NCI-H526 treated with DMSO at 0.1 percent for 48 hours (cell line): ENCODE measurements at regions not wholly inside any gene's neighbourhood (a gene's known extent, or its start where the extent isn't known, plus 50 kb on each side); places are given as distances from the start of the nearest gene placed in this dataset.

ENCODE experiments used
- DNase-seq: peaks from one replicate; lab custom pipeline; 2025; lab: John Stamatoyannopoulos, UW

DNA sequence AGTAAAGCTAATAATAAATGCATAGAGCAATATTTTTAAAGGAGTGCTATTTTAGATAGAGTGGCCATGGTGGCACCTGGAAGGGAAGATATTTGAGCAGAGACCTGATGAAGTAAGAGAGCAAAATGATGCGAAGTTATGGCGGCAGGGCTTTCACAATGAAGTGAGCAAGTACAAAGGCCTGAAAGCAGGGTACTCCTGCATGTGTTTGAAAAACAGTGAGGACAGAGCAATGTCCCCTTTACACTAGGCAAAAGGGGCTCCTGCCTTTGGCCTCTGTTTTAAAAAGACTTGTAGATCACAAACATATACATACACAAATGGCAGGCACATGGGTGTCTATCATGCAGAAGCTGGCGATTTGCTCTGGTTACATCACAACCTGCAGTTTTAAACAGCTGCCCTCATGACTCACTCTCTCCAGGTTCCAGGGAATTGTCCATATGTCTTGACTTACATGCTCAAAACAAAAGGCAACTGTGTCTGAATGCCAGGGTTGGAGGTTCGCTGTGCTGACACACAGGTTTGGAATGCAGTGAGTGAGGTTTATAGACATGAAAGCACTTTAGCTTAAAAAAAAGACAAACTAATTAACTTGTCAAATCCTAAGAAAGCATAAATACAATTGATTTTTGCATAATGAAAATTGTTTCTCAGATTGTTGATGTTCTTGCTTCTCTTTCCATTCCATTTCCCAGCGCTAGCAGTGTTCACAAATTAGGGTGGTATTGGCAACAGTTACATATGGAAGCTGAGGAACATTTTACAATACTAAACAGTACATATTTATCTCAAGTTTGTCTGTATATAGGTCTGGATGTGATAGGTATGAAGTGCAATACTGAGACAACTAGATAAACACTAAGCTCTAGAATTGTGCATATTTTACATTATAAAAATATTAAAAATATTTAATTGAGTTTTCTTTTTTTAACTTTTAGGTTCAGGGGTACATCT, 313.9 kb downstream of the BARHL2 start:
- DNase-seq = no peak

DNA sequence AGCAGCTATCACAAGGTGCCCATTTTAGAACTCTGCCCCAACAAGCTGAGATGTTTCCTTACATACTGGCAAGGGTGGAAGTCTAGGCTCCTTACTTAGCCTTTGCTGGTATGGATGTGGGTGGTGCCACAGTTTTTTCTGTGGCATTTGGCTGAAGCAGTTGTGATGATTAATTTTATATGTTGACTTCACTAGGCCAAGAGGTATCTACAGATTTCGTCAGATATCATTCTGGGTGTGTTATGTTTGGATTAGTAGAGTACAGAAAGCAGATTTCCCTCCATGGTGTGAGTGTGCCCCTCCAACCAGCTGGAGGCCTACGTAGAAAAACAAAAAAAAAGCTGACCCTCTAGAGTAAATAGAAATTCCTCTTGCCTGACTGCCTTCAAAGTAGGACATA, 317.0 kb downstream of the BARHL2 start:
- no peak for DNase-seq

DNA sequence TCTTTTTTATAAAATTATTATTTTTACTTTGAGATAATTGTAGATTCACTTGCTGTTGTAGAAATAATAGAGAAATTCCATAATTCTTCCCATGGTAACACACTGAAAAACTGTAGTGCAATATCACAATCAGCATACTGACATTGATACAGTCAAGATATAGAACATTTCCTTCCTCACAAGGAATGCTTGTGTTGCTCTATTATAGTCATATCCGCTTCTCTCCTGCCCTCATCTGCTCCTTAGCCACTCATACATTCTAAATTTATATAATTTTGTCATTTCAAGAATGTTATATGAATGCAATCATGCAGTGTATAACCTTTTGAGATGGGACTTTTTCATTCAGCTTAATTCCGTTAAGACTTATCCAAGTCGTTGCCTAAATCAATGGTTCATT, 320.2 kb downstream of the BARHL2 start:
- DNase-seq = no peak

DNA sequence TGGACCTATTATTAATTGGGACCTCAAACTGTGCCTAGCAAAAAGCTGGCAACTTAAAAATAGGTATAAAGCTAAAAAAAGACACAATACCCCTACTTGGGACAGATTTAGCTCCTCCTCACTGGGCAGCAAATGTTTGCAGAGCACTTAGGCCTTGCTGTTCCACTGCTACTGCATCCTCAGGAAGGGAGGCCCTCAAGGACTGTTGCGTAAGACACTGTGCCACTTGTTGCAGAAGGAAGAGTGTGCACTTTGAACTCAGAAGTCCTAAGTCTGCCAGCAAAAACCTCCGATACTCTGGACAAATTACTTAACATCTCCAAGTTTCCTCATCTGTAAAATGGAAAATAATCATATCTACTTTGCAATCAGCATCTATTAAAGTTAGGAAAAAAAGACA, 322.9 kb downstream of the BARHL2 start:
- no peak for DNase-seq

DNA sequence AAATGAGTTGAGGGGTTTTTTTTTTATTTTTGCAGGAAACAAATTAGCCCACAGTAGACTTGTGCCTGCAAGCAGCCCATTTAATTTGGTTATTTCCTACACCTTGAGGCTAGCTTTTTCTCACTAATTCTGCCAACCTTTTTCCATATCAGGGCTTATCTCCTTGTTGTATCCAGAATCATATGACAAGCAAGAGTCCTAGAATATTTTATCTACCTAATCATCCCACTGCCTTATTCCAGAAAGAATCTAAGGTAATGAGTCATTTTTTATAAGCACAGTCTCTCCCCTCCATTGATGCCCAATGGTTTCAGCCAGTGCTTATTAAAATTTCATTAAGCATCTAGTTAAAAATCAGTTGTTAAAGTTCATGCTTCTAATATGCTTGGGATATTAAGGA, 324.1 kb downstream of the BARHL2 start:
- no peak for DNase-seq

DNA sequence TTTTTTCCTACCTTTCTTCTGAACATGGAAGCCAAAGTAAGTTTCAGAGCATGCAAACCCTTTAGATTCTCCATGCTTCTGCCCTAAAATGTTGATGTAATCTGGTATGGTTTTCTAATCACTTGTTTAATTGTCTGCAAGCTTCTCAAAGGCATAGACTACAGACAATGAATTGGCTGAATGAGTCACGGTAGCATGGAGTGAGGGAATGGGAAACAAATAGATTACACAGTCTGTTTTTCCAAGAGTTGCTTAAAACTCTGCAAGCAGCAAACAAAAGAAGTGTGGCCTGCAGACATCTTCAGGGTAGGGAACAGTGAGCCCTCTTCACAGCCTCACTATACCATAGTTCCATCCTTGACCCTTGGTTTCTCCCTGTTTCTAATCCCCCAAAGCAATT, 326.0 kb downstream of the BARHL2 start:
- DNase-seq = no peak

DNA sequence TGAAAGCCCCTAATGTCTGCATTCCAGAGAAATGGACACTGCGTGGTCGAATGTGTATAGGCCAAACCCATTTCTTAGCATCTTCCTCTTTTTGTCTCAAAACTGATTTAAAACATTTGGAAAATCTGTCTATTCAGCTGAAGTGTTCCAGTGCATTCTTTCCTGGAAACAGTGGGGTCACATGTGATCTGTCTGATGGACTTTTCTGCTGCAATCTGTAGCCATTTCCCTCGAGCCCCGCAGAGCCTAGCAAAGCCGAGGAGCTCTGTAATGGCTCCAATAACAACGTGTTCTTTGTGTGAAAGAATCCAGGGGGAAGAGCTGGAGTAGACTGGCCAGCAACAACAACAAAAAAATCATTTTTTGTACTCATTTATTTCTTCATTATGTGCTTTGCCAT, 329.3 kb downstream of the BARHL2 start:
- DNase-seq = no peak

DNA sequence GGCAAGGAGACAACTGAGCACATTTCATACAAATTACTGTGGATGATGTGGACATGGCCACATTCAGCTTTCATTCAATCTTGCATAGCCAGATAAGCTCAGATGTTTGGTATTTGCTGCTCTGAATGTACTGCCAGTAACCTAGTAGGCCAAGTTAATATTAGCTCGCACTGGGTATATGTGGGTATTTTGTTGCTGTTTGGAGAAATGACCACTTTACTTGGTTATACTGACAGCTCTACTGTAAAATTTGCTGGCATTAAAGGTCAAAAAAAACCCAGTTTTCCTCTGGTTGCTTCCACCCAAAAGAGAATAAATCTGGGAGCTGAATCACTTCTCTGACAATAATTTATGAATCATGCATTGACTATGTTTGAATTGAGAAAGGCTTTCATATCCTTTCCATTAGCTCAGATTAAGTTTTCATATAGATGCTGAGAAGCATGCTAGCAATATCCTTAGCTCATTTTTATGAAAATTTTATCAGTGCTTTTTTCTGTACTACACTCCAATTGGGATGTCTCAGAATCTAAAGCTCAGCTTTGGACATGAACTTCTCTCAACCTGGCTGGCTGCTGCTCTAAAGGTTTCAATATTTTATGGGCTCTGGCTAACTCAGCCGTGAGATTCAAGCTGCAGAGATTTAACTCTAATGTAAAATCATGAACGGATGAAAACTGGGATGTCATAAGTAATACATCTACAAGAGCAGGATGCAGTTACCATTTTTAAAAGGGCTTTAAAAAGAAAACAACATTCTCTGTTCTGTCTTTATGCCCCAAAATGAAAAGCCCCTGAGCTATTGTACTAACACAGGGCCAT, 330.0 kb downstream of the BARHL2 start:
- no peak for DNase-seq

DNA sequence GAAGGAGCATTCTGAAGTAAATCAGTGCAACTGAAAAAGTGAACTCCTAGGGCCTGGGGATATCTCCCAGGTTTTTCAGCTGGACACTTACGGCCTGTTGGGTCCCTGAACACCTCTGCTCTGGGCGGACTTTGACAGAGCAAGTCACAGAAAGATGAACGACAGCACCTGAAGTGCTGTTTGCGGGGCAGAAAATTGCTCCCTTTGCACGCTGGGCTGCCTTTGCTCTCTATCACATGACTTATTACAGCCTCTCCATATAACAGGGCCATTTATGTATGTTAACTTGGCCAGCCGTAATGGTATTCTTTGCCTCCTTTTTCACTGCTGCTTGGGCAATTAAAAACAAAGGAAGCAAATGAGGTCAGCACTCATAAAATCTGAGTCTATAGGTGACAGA, 332.9 kb downstream of the BARHL2 start:
- no peak for DNase-seq

DNA sequence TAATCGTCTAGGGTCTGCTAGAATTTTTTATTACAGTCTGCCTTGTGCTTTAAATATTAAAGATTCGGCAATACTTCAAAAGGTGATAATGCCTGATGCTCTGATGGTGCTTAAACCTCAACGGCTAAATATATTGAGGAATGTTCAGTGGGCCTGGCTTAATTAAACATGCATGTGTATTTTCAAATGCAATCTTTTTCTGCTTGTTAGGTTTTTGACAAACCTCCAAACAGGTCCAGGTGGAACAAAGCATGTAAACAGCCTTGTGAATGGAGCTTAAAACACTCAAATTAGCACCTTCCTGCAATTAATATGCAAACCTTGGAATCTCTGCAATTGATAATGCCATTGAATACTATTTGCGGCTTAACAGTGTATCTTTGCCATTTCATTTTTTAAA, 334.9 kb downstream of the BARHL2 start:
- no peak for DNase-seq

DNA sequence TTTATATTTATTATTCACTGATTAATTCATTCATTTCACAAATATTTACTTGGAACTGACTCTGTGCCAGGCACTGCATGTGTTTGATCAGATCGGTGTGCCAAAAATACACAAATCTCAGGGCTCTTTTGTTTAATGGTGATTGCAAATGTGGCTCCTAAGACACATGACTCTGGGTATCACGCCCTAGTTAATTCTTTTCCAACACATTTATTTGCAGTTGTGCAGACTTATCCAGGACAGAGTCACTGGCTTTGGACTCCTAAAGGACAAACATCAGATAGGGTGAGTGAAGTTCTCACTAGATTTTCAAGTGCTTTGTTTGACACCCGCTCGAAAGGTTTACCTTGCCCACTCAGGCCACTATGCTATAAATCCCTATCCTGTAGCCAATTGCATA, 335.5 kb downstream of the BARHL2 start:
- no peak for DNase-seq

DNA sequence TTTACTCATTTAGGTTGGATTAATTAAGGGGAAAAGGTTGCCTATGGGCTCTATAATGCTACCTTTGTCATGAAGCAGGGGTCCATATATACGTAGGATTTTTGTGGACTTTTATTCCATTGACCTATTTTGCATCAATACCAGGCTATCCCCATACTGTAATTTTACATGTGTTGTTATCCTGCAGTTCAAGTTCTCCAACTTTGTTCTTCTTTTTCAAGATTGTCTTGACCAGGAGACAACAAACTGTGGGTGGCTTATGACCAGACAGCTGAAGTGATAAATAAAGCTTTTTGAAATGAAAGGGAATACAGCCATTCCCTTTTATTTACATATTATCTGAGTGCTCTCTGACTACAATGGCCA, 345.7 kb downstream of the BARHL2 start:
- peak; percentile 30 for DNase-seq

DNA sequence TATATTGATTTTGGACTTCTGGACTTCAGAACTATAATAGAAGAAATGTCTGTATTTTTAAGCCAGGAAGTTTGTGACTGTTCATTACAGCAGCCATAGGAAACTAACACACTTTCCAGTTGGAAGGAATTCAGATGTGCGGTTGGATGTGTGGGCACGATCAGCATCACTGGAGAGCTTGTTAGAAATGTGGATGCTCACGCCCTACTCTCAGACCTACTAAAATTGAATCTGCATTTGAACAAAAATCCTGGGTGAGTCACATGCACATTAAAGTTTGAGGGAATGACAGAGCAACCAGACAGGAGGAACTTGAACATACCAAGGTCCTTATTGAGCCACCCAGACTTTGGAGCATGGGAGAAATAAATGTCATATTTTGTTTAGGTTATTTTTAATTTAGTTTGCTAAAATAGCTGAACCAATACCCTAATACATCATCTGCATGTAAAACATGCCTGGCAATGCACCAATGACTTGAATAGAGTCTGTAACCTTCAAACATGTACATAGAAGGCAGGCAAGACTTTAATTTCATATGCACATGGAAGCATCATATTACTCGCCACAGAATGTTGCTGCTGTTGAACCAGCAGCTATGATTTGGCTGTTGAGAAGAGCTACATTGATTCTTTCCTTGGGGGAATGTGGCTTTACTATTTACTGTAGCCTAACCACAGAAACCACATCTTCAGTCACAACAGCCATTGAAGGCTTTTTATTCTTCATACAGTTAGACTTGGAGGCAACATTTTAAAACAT, 346.2 kb downstream of the BARHL2 start:
- peak; percentile 68 for DNase-seq

DNA sequence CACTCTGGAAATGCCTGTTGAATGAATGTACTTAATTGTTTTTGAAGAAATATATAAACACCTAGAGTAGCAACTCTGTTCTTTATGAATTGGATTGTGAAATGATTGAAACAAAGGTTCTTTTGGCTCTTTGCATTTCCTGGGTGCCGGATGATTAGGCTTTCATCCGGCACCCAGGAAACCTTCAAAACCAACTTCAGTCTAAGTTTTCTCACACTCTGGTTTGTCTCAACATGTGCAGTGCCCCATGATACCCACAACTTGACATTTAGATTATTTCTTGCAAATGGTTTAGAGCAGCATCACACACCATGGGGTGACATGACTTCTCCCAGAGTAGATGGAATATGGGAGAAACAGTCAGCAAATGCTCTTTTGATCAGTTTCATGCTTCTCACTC, 354.9 kb downstream of the BARHL2 start:
- DNase-seq = no peak

DNA sequence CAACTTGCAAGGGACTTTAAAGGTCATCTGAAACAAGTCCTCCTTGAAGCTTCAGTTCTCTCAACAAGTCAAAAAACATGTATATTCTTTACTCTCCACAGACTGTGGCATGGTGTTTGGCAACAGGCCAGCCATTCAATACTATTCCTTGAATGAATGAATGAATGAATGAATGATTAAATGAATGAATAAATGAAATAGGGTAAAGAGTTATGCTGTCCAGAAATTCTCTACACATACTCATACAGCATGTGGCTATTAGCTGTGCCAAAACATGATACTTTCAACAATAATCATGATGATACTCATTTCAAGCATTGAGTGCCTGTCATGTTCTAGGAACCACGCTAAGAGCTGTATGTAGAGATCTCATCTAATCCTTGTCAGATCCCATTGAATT, 356.1 kb downstream of the BARHL2 start:
- DNase-seq = no peak

DNA sequence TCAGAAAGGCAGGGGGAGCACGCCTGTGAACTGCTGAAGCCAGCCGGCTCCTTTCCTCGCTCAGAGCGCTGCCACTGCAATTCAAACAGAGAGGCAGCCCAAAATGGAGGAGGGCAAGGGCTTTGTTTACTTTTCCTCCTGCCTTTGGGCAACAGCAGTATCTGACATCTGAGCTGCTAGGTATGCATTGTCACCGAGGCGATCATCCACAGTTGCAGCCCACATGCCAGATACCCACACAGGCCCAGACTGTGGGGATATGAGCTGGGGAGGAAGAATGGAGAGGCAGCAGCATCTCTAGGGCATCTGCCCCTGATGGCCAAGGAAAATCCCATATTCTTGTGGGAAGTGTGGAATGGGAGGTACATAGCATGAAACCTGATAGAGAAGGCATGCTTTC, 357.1 kb downstream of the BARHL2 start:
- no peak for DNase-seq

DNA sequence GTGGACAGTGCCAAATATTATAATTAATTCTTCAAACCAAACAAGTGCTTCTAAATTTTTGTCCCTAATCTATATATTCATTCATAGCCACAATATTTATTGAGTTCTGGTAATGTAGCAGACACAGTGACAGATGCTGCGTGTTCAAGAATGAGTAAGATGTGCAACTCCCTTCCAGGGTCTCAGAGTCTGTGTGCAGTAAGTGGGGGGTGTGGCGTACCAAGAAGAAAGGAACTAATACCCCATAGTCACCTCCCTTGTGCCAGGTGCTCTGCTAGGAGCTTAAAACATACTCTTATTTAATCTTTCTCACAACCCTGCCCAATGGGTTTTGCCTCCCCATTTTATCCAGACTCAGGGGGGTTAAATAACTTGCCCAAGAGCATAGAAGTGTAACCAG, 358.7 kb downstream of the BARHL2 start:
- no peak for DNase-seq

DNA sequence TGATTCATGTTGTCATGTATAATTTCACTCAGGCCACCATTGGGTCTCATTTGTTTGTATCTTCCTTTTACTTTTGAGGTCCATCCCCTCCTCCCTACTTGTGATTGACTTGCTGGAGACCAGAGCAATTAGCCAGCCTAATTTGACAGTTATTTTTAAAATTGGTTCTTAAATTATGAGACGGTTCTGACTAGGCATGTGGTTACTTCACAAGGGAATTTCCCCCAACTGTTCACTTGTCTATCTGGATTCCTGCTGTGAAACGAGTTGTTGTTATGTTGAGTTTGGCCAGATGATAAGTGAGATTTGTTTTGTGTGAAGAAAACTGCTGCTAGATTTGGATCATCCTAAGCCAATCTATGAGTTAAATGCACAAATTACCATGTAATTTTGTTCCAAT, 359.1 kb downstream of the BARHL2 start:
- no peak for DNase-seq

DNA sequence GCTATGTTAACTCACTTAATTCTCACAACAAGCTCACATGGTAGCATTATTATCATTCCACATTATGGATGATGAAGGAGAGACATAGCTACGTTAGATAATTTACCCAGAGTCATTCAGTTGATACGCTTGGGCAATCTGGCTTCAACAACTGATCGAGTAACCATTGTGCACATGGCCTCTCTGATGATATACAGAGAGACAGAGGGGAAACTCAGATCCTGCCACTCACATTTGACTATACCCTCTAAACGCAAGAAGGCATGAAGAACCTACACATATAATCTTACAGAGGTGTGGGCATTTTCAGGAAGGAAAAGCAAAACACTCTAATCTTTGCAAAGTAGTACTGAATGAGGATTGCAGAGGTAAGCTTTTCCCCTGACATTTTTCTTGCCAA, 360.1 kb downstream of the BARHL2 start:
- no peak for DNase-seq

DNA sequence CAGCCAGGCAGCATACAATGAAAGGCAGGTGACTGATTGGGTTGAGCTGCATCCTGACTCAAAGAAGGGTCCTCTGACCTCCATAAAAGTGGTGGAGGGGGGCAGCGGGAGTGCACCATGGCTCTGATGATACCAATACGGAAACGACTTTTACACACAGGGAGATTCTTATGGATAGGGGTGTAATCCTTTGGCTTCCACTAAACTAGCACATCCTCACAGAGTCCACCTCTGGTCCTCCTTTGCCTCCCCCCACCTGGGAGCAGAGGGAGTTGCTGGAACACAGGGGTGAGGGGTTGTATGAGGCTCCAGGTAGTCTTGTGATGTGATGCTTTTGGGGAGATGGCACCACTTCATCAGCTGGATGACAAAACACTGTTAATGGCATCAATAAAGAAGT, 361.0 kb downstream of the BARHL2 start:
- DNase-seq = no peak

DNA sequence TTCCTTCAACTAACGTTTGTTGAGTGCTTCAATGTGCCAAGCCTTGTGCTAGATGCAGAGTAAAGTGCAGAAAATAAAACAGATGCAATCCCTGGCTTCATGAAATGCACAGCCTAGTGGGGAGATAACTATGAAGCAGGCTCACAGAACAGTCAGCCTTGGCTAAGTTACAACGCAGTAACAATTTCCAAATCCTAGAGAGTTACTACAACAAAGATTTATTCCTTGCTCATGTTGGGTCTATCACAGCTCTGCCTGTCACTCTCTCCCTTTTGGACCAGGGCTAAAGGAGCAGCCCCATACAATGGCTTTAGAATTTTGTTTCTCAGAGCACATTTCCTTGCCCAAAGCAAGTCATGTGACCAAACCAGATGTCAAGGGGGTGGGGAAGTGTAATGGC, 359.8 kb downstream of the ZNF326 start:
- DNase-seq = no peak

DNA sequence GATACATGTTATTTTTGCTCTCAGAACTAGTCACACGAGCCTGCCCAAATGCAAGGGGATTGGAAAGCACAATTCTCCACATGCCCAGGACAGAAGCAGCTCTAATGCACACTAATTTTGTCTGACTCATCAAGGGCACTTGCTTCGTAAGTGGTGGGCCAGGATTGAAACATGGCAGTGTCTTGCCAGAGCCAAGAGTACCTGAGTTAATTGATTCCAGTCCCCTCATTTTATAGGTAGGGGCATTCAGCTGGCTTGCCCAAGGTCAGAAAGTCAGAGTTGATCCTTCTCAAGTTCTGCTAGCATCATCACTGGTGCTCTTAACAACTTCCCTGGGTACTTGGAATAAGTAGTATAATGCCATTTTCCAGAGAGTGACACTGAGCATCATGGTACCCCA, 356.1 kb downstream of the ZNF326 start:
- no peak for DNase-seq

DNA sequence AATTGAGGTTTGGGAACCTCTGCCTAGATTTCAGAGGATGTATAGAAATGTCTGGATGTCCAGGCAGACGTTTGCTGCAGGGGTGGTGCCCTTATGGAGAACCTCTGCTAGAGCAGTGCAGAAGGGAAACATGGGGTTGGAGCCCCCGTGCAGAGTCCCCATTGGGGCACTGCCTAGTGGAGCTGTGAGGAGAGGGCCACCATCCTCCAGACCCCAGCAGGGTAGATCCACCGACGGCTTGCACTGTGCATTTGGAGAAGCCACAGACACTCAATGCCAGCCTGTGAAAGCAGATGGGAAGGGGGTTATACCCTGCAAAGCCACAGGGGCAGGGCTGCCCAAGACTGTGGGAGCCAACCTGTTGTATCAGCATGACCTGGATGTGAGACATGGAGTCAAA, 354.6 kb downstream of the ZNF326 start:
- DNase-seq = no peak
